Stimulated activated CD8-positive, alpha-beta memory T cell treated with anti-CD3 and anti-CD28 coated beads, Interleukin-2, amount 100 ng/mL, for 48 hours (primary cell): ENCODE measurements at regions not wholly inside any gene's neighbourhood (a gene's known extent, or its start where the extent isn't known, plus 50 kb on each side); places are given as distances from the start of the nearest gene placed in this dataset.
"Not testable (repeated sequence)": the region's sequence is repeated elsewhere in the genome, so short reads cannot be mapped to it uniquely, and the experiment has no call there.

Experiments used
- DNase-seq, 2 donors: peaks; one replicate each; pipeline ENCODE4 v3.0.0-alpha.2; 2020; ENCODE audit warnings: low read depth in 2 of 2

DNA sequence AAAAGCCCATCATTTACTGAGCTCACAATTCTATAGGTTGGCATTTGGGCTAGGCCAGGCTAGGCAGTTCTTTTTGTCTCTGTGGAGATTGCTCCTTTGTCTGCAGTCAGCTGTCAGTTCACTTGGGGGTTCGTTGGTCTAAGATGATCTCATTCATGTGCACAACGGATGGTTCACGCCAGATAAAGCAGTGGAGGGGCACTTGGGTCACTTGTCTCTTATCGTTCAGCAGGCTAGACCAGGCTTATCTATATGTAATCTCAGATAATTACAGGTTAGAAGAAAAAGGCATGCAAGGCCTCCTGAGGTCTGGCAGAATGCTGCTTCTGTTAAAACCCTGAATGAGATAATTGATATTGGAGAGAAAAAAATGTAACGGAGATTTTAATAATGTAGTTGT, 119.0 kb upstream of the ATP2B1 start:
- DNase-seq: no peak

- no peak for DNase-seq
These were observed 117.8 kb upstream of the ATP2B1 start for GRCh38 chr12:89826468-89826867.

DNA sequence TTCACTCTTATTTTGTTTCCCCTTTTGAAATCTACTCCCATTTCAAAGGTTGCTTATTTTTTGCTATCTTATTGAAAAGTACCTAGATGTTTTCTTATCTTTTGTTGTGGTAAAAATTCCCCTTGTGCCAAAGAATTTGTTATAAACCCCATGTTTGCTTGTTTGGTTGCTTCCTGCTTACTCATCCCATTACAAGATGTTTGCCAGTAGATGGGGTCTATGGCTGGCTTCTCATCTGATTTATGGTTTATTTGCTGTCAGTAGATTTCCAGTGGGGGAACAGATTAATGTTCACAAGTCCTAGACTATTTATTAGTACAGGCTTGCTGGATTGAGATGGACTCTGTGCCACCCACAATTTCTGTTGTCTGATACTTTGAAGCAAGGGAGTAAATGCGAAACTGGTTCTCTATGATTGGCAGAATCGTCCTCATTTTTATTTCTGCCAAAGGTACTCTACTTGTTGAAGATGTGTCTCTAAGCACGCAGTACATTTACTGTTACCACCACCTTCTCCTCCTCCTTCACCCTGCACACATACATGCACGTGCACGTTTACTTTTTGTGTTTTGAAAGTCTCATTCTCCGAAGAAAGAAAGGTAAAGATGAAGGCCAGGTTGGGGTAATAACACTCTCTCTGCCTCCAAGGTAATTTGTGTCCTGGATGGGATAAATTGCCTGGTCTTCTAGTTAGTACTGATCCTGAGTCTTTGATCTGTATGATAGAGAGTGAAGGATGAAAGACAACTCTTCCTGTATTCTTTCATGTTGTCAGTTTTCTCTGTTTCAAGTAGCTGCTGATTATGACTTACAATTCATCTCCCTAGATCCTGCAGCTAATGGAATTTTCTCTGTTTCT, 117.2 kb upstream of the ATP2B1 start:
- DNase-seq: no peak

GRCh38 chr12:89824822-89825221, 116.2 kb upstream of the ATP2B1 start:
- no peak for DNase-seq

DNA sequence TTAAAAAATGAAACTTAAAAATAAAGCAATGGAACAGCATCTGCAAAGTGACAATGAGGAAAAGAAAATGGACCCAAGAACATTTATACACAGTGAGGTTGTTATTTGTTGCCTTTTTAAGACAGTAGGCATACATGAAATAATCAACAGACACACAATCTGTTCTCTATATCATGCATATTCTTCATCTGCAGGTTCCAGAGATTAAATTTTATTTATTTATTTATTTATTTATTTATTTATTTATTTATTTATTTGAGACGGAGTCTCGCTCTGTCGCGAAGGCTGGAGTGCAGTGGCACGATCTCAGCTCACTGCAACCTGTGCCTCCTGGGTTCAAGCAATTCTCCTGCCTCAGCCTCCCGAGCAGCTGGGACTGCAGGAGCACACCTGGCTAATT, 114.4 kb upstream of the ATP2B1 start:
- DNase-seq: not testable (repeated sequence)

- DNase-seq: no peak
These were observed 113.3 kb upstream of the ATP2B1 start for GRCh38 chr12:89821896-89822295.

GRCh38 chr12:89817501-89818226, 109.0 kb upstream of the ATP2B1 start:
- no peak for DNase-seq

DNA sequence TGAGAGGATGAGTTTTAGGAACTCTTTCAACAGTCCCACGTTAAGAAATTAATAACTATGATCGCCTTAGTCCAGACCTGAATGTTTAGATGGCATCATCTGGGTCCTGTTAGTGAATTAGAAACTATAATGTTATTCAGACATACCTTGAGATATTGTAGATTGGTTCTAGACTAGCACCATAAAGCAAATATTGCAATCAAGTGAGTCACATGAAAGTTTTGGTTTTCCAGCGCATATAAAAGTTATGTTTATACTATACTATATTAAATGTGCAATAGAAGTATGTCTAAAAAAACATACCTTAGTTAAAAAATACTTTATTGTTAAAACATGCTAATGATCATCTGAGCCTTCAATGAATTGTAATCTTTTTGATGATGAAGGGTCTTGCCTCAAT, 106.6 kb upstream of the ATP2B1 start:
- DNase-seq: no peak

DNA sequence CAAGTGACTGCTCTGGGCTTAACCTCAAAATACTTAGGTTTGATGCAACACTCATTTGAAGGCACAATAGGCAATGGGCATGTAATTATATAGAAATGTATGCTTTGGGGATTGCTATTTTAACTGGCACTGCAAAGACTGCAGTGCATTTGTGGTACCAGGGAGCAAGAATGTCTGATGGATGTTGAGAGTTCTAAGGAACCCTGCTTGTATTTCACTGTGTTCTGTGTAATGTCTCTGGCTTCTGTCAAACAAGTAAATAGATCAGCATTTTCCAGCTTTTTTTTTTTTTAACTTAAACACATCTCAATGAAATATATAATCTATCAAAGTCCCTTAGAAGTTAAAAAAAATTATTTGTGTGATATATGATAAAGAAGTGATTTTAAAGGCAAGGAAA, 94.8 kb upstream of the ATP2B1 start:
- DNase-seq: no peak

DNA sequence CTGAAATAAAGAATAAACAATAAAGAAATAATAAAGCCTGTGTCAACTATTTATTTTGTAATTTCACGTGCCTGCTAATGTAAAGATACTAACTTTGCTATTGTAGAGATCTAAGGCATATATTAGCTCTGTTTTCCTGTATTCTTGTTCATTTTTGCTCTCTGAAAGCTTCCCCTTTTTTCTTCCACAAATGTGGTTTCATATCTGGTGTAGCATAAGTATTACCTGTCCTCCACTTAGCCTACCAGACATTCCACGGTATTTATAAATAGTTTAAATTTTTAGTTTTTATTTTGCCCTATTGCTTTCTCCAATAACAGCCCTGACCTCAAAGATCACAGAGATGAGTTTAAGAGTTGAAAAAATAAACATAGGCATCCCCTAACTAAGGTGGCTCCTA, 92.6 kb upstream of the ATP2B1 start:
- no peak for DNase-seq

DNA sequence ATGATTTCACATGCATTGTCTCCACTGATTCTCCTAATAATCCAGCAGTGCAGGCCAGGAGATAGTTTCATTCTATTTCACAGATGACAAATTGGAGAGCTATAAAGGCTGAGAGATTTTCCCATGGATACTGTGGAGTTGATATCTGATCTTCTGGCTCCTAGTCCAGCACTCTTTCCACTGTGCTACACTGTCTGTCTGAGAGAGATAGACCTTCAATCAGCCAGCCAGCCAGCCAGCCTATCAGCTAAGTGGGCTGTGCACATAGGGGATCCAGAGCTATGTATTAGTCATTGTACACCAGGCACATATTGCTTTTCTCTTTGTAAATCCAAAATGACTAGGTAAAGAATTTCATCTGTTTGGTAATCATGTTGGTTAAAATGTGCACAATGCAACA, 91.8 kb upstream of the ATP2B1 start:
- DNase-seq: no peak

DNA sequence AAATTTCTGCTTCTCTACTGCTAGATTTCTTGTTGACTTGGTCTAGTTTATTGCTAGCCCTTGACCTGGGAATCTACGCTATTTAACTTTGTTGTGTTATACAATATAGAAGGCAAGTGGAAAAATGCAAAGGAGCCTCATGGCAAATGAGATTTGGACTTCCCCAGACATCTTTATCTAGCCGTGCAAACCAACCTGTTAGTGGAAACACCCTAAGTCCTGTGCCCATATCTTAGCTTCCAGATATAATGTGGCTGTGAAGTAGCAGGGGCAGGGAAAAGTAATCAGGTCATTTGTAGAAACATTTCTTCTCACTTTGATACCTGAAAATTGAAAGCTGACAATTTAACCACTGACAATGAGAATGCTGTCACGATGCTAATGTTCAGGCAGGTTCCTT, 90.7 kb upstream of the ATP2B1 start:
- DNase-seq: no peak

DNA sequence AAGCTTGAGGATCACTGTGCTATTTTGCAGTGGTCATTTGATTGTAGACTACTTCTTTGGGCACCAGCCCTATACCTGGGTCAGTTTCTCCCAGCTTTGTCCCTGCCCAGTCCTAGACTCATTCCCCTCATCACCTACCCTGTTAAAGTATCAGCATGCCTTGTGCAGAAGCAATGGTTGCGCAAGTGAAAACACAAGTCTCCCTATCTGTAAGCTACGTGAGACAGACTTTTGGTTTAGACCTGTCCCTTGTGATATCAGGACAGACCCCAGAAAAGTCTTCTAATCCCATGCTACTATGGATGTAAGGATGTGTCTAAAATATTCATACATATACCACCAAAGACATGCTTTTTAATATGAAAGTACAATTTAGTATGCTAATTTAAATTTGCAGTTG, 88.8 kb upstream of the ATP2B1 start:
- DNase-seq: no peak

- DNase-seq: no peak
These were observed 88.3 kb upstream of the ATP2B1 start for GRCh38 chr12:89796798-89797382.

GRCh38 chr12:89793946-89794345, 85.3 kb upstream of the ATP2B1 start:
- no peak for DNase-seq

DNA sequence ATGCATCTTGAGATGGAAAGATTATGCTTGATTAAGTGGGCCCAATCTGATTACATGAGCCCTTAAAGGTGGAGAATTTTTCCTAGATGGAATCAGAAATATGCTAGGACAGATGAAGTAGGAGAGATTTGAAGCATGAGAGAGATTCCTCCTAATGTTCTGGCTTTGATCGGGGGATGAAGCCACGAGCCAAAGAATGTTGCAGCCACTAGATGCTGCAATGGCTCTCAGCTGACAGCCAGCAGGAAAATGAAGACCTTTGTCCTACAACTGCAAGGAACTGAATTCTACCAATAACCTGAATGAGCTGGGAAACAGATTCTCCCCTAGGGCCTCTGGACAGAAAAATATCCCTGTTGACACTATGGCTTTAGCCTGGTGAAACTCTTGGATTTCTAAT, 82.6 kb upstream of the ATP2B1 start:
- no peak for DNase-seq

DNA sequence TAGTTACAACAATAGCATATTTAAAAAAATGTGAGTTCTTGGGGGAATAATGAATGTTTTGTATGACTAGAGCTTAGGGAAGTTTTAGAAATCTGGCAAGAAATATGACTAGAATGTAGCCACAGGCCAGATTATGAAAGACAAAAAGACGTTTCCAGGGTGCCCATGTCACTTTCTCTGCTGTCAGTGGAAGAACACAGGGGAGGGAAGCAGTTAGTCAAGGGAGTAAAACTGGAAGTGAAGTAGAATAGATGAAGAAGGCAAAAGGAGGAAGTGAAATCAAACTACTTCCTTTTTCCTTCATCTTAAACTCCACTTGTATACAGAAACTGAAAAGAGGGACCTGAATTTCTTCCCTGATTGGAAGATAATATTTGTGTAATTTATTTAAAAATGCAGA, 81.2 kb upstream of the ATP2B1 start:
- DNase-seq: no peak

DNA sequence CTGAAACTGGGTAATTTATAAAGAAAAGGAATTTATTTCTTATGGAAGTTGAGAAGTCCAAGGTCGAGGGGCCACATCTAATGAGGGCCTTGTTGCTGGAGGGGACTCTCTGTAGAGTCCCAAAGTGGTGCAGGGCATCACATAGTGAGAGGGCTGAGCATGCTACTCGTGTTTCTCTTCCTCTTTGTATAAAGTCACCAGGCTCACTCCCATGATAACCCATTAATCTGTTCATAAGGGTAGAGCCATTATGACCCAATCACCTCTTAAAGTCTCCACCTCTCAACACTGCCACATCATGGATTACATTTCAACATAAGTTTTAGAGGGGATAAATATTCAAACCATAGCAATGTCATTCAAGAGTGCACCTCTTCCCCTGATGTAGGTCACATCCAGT, 79.1 kb upstream of the ATP2B1 start:
- no peak for DNase-seq

DNA sequence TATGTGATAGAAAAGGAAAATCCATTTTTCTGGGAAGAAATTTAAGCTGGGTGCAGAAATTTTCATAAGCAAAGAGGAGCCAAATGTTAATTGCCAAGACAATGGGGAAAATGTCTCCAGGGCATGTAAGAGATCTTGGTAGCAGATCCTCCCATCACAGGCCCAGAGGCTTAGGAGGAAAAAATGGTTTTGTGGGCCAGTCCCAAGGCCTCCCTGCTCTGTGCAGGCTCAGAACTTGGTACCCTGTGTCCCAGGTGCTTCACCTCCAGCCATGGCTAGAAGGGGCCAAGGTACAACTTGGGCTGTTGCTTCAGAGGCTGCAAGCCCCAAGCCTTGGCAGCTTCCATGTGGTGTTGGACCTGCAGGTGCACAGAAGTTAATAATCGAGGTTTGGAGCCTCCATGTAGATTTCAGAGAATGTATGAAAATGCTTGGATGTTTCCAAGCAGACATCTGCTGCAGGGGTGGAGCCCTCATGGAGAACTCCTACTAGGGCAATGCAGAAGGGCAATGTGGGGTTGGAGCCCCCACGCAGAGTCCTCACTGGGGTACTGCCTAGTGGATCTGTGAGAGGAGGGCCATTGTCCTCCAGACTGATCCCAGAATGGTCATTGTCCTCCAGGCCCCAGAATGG, 77.7 kb upstream of the ATP2B1 start:
- no peak for DNase-seq

DNA sequence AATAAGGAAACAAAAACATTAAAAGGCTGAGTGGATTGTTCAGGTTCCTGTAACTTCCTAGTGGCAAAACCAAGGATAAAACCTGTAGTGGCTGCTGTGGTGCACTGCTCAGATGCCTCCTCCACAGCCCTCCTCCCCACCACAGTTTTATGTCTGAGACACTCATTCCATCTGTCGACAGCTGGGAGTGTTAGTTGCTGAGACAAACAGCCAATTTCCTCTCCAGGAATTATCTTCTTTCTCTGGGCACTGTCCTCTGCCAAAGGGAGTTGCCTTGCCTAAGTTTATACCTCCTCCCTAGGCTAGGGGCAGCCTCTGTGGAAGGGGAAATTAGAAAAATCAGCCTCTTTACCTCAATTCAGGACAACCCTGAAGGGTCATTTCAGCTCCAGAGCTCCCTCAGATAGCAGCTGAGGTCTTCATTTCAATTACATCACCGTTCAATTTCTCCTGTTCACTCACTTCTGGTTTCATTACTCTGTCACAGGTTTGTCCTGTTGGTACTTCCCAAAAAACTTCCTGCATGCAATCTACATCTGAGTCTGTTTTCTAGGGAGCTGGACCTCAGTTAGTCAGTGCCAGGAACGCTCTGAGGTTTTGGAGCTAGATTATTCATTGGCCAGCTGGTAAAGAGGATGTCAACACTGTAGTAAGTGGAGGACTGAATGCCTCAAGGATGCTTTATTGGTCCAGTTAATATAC, 74.9 kb upstream of the ATP2B1 start:
- no peak for DNase-seq

DNA sequence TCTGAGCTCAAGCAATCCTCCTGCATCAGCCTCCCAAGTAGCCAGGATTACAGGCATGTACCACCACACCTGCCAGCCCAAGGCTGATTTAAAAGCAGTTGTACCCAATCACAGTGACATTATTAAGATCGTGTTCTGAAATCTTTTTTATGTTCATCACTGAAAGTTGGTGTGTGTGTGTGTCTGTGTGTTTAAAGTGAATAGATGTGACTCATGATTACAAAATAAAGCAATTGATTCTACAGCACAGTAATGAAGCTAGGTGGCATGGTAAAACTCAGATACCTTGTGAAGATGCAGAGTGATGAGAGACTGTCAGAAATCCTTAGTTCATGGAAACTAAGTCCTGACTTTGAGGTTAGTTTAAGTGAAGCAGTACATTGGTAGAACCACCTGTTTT, 74.2 kb upstream of the ATP2B1 start:
- no peak for DNase-seq
